HG03342 (cell line): ENCODE measurements at regions not wholly inside any gene's neighbourhood (a gene's known extent, or its start where the extent isn't known, plus 50 kb on each side); places are given as distances from the start of the nearest gene placed in this dataset.
"Not testable (repeated sequence)": the region's sequence is repeated elsewhere in the genome, so short reads cannot be mapped to it uniquely, and the experiment has no call there.

Experiments
- ATAC-seq: cut with Tn5 transposase; IDR thresholded peaks from one replicate; pipeline ENCODE4 v1.9.1; 2021; ENCODE audit warnings: mild to moderate bottlenecking, moderate library complexity; ENCODE audit not compliant: unreplicated experiment

- ATAC-seq = no peak
These were observed 55.5 kb downstream of the PRR15 start for GRCh38 chr7:29619111-29619510.

GRCh38 chr7:29619848-29620555 is 56.4 kb downstream of the PRR15 start:
- no peak for ATAC-seq

GRCh38 chr7:29620556-29620930 is 56.9 kb downstream of the PRR15 start:
- ATAC-seq = no peak

- ATAC-seq = no peak
These were observed 59.0 kb downstream of the PRR15 start for GRCh38 chr7:29622335-29623265.

GRCh38 chr7:29623973-29624372 is 60.3 kb downstream of the PRR15 start:
- no peak for ATAC-seq

- ATAC-seq = no peak
These were observed 63.1 kb downstream of the PRR15 start for GRCh38 chr7:29626730-29627129.

- ATAC-seq = no peak
These were observed 64.0 kb downstream of the PRR15 start for GRCh38 chr7:29627631-29628030.

GRCh38 chr7:29629507-29629906 is 65.9 kb downstream of the PRR15 start:
- no peak for ATAC-seq

- not testable (repeated sequence) for ATAC-seq
These were observed 71.7 kb downstream of the PRR15 start for GRCh38 chr7:29635067-29636008.

GRCh38 chr7:29636009-29636351 is 72.3 kb downstream of the PRR15 start:
- no peak for ATAC-seq

GRCh38 chr7:29637374-29637773 is 73.7 kb downstream of the PRR15 start:
- ATAC-seq = no peak

- not testable (repeated sequence) for ATAC-seq
These were observed 75.2 kb downstream of the PRR15 start for GRCh38 chr7:29638841-29639240.

- ATAC-seq = no peak
These were observed 75.8 kb downstream of the PRR15 start for GRCh38 chr7:29639386-29639785.

GRCh38 chr7:29639886-29640595 is 76.4 kb downstream of the PRR15 start:
- ATAC-seq = no peak

GRCh38 chr7:29641651-29642050 is 78.0 kb downstream of the PRR15 start:
- ATAC-seq = no peak

GRCh38 chr7:29642494-29643155 is 79.0 kb downstream of the PRR15 start:
- no peak for ATAC-seq

- ATAC-seq = not testable (repeated sequence)
These were observed 82.5 kb downstream of the PRR15 start for GRCh38 chr7:29646116-29646515.

- ATAC-seq = no peak
These were observed 83.5 kb downstream of the PRR15 start for GRCh38 chr7:29647020-29647654.

- ATAC-seq = not testable (repeated sequence)
These were observed 84.1 kb downstream of the PRR15 start for GRCh38 chr7:29647691-29648210.
